BE2C (cell line): ENCODE measurements at regions not wholly inside any gene's neighbourhood (a gene's known extent, or its start where the extent isn't known, plus 50 kb on each side); places are given as distances from the start of the nearest gene placed in this dataset.
"Not testable (repeated sequence)": the region's sequence is repeated elsewhere in the genome, so short reads cannot be mapped to it uniquely, and the experiment has no call there.

Experiments
- DNase-seq: peaks from one replicate; pipeline ENCODE4 v3.0.0-alpha.2; 2020
- H3K27me3 ChIP-seq: fragments of 250-450 bp; sonication (Bioruptor Pico); 2 replicates; pipeline ENCODE4 v1.5.1; 2020; ENCODE audit warnings: mild to moderate bottlenecking
- H3K36me3 ChIP-seq: fragments of 250-450 bp; sonication (Bioruptor Pico); 2 replicates; pipeline ENCODE4 v1.5.1; 2020; ENCODE audit warnings: mild to moderate bottlenecking
- H3K4me1 ChIP-seq: fragments of 250-450 bp; sonication (Bioruptor Pico); 2 replicates; pipeline ENCODE4 v1.5.1; 2020
- H3K4me3 ChIP-seq: 2 replicates; pipeline ENCODE4 v1.5.1; 2011; ENCODE audit warnings: low read depth, low read length
- H3K9me3 ChIP-seq: fragments of 250-450 bp; sonication (Bioruptor Pico); 2 replicates; pipeline ENCODE4 v1.5.1; 2020
- CTCF ChIP-seq: IDR thresholded peaks from 2 replicates; pipeline ENCODE4 v1.5.1; 2012; ENCODE audit warnings: mild to moderate bottlenecking, low read depth, low read length

- H3K4me3 ChIP-seq, H3K4me1 ChIP-seq, H3K36me3 ChIP-seq, H3K27me3 ChIP-seq, H3K9me3 ChIP-seq: not testable (repeated sequence)
- 0 out of 2 replicates have a peak, but pooled peaks have one; percentile 15 for TF ChIP-seq CTCF
- peak; percentile 55 for DNase-seq
Measured at GRCh38 chr2:94737145-94737544, 134.1 kb upstream of the TEKT4 start.

- not testable (repeated sequence) for H3K36me3 ChIP-seq, H3K4me1 ChIP-seq, H3K27me3 ChIP-seq, H3K9me3 ChIP-seq, DNase-seq, H3K4me3 ChIP-seq
Measured at GRCh38 chr2:94737736-94738342, 133.4 kb upstream of the TEKT4 start.

DNA sequence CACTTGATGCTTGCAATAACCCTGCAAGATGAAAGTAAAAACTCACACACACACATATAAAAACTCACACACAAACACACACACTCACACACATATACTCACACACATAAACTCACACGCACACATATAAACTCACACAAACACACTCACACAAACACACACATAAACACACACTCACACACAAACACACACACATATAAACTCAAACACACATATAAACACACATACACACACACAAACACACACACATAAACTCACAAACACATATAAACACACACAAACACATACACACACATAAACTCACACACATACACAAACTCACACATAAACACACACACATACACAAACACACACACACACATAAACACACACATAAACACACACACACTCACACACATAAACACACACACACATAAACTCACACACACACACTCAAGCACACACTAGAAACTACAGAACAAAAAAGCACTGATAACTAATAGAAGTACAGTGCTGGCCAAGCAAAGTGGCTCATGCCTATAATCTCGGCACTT, 117.7 kb upstream of the TEKT4 start:
- Histone ChIP-seq H3K36me3 (no peaks in the 10 kb centered on the region), H3K27me3 (no peaks in the 10 kb centered on the region), H3K4me1 (no peaks in the 10 kb centered on the region), H3K9me3 (no peaks in the 10 kb centered on the region), H3K4me3 (no peak overlapping the region)
- no peak for DNase-seq
- TF ChIP-seq CTCF, result no peak

DNA sequence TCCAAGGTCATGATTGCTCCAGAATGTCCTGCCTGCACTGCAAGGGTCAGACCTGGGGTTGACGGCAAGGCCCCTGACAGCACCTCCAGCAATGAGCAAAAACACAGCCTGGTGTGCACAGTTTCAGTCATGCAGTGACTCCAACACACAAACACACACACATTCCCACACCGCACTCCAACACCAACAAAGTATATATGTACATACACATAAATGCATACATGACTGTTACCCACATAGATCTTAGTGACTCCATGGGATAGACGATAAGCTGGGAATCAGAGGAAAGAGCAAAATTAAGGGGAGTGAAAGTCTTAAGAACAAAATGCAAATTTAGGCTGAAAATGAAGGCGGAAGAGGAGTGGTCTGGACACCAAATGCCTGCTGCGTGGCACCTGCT, 112.7 kb upstream of the TEKT4 start:
- no peaks in the 10 kb centered on the region for H3K4me1 ChIP-seq
- no peak for TF ChIP-seq CTCF
- no peaks in the 10 kb centered on the region for H3K27me3 ChIP-seq
- no peak overlapping the region for H3K4me3 ChIP-seq
- no peaks in the 10 kb centered on the region for H3K9me3 ChIP-seq
- no peaks in the 10 kb centered on the region for H3K36me3 ChIP-seq
- DNase-seq, result no peak

DNA sequence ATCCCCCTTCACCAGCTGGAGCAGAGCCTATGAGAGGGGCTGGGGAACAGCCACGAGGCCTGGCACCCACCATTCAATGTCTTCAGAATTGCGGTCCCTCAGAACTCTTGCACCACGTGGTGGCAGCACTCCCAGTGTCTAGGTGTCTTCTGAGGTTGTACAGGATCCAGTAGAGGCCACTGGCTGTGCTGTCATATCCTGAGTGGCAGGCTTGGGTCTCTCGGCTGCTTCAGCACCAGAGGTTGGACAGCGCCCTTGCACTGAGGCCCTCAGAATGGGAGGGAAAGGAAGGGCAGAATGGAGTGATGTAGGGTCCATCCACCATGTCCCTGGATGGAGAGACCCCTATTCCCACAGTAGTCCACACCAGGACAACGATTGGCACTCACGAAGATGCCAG, 112.0 kb upstream of the TEKT4 start:
- Histone ChIP-seq H3K4me1 (no peaks in the 10 kb centered on the region), H3K36me3 (no peaks in the 10 kb centered on the region), H3K4me3 (no peak overlapping the region), H3K9me3 (no peaks in the 10 kb centered on the region), H3K27me3 (no peaks in the 10 kb centered on the region)
- TF ChIP-seq CTCF, result no peak
- DNase-seq, result no peak

DNA sequence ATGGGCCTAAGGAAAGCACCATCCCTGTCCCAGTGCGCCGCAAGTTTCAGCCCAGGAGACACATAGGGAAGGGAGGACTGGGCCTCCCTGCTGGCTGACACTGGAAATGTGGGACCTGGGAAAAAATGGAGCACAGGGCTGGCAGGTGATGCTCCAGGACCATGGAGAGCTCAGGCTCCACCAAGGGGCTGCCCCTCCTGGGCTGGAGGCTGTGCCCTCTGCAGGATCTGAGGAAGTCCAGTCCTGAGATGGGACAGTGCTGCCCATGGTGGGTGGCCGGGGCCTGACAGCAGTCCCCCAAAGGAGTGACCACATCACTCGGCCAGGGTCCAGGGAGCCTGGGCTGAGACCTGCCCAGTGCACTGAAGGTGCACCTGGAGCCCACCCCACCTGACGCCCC, 108.6 kb upstream of the TEKT4 start:
- no peak for TF ChIP-seq CTCF
- Histone ChIP-seq H3K36me3 (no peaks in the 10 kb centered on the region), H3K9me3 (no peaks in the 10 kb centered on the region), H3K4me3 (no peak overlapping the region), H3K4me1 (no peaks in the 10 kb centered on the region), H3K27me3 (no peaks in the 10 kb centered on the region)
- no peak for DNase-seq

- Histone ChIP-seq H3K36me3 (no peaks in the 10 kb centered on the region), H3K9me3 (no peaks in the 10 kb centered on the region), H3K27me3 (no peaks in the 10 kb centered on the region), H3K4me3 (no peak overlapping the region), H3K4me1 (no peaks in the 10 kb centered on the region)
- no peak for TF ChIP-seq CTCF
- no peak for DNase-seq
Measured at GRCh38 chr2:94763318-94763717, 107.9 kb upstream of the TEKT4 start.

- H3K36me3 ChIP-seq, H3K9me3 ChIP-seq, H3K4me3 ChIP-seq, H3K27me3 ChIP-seq, DNase-seq, H3K4me1 ChIP-seq: not testable (repeated sequence)
Measured at GRCh38 chr2:94764331-94764730, 106.9 kb upstream of the TEKT4 start.
